ENCODE measurements at regions not wholly inside any gene's neighbourhood (a gene's known extent, or its start where the extent isn't known, plus 50 kb on each side); places are given as distances from the start of the nearest gene placed in this dataset.

GRCh38 chr9:36760667-36761420 is 188.1 kb downstream of the MELK start:
- no peak for TF ChIP-seq POLR2A (IDR thresholded peaks at IDR 0.05; ENCODE audit: low read depth, low read length)
- no peak for TF ChIP-seq POLR2AphosphoS5 (IDR thresholded peaks at IDR 0.05; ENCODE audit: low read depth, low read length)

Data from GM12892 (cell line).